ENCODE measurements at regions not wholly inside any gene's neighbourhood (a gene's known extent, or its start where the extent isn't known, plus 50 kb on each side); places are given as distances from the start of the nearest gene placed in this dataset.

GRCh38 chr1:4093856-4094565 lies 193.9 kb upstream of the C1orf174 start:
- intact Hi-C loops (cut with DNase I) = no loop called here
- ATAC-seq = no peak
- DNase-seq (ENCODE audit: missing footprints) = no peak

- ATAC-seq (no peak), DNase-seq (ENCODE audit: missing footprints) (no peak)
- intact Hi-C loops (cut with DNase I) = no loop called here
These were observed 195.4 kb upstream of the C1orf174 start for GRCh38 chr1:4095433-4095971.

GRCh38 chr1:4101459-4102161 lies 201.5 kb upstream of the C1orf174 start:
- DNase-seq (ENCODE audit: missing footprints) = no peak
- ATAC-seq = no peak
- intact Hi-C loops (cut with DNase I) = no loop called here

GRCh38 chr1:4105300-4105880 lies 205.3 kb upstream of the C1orf174 start:
- intact Hi-C loops (cut with DNase I) = no loop called here
- DNase-seq (ENCODE audit: missing footprints) = no peak
- no peak for ATAC-seq

DNA sequence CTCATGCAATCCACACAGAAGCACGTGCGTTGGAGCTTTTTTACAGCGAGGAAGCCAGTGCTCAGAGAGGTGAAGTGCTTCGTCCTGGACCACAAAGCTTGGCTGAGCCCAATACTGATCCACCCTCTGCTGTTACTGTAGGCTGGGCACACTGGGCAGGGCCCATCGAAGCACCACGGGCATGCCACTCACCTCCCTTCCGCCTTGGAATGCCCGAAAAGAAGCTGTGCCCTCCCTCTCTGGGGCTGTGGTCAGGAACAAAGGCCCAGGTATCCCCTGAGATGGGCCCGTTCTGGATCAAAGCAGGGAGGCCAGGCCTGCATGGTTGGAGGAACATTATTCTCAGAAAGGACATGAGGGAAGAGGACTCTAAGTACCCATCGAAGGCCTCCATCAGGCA lies 206.7 kb upstream of the C1orf174 start:
- ATAC-seq = no peak
- DNase-seq (ENCODE audit: missing footprints) = no peak
- intact Hi-C loops (cut with DNase I) = no loop called here

- no peak for DNase-seq (ENCODE audit: missing footprints)
- ATAC-seq = no peak
- intact Hi-C loops (cut with DNase I) = no loop called here
These were observed 207.2 kb upstream of the C1orf174 start for GRCh38 chr1:4107291-4107690.

DNA sequence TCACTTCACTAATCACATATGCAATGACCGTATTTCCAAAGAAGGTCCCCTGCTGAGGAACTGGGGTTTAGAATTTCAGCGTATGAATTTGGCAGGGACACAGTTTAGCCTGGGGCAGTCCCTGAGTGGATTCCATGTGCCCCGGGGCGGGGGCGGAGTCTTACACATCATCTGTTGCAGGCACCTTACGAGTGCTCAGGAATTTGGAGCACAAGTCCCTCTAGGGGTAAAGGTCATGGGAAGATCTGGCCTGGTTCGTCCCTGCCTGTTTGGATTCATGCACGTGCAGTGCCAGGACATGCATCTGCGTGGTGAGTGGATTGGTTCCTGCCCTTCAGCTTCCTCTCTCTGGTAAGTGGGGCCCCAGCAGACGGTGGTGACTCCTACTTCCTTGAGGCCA lies 208.3 kb upstream of the C1orf174 start:
- DNase-seq (ENCODE audit: missing footprints) = no peak
- ATAC-seq = no peak
- intact Hi-C loops (cut with DNase I) = no loop called here

DNA sequence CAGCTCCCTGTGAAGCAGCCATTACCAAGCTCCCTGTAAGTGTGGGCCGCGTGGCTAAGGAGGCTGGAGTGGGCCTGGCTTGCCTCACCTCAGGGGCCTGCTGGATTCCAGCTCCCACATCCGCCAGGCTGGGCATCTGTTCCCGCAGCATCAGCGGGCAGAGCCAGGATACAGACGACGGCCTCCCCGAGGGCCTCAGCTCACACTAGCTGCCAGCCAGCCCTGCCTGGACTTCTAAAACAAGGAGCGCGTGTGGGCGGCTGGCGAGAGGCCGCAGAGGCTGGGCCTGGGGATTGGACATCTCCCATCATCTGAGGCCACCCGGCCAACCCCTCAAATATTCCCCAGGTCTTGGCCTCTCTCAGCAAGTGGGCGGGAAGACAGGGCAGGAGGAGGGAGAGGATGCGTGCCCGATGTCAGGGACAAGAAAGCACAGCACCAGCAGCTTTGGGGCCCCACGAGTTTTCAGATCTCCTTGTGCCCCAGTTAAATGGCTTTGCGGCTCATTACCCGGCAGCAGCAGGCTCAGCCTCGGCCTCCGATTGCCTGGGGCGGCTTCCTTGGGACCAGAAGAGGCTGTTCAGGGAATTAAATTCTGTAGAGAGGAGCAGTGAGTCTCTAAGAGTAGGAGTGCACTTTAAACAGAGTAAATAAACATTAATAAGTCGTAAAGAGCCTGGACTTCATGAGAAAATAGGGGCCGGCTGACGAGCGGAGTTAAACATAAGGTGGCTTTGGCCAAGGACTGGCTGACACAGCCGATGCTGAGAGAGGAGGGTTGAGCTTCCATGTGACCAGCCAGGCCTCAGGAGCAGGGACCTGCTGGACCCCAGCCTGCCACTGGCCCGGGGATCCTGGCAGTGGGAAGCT lies 208.9 kb upstream of the C1orf174 start:
- DNase-seq (ENCODE audit: missing footprints) = no peak
- intact Hi-C loops (cut with DNase I) = no loop called here
- no peak for ATAC-seq

- no peak for ATAC-seq
- no peak for DNase-seq (ENCODE audit: missing footprints)
- intact Hi-C loops (cut with DNase I) = no loop called here
These were observed 209.5 kb upstream of the C1orf174 start for GRCh38 chr1:4109628-4109940.

- peak; percentile 62 for DNase-seq (ENCODE audit: missing footprints)
- no peak for ATAC-seq
- intact Hi-C loops (cut with DNase I) = no loop called here
These were observed 210.8 kb upstream of the C1orf174 start for GRCh38 chr1:4110888-4111287.

GRCh38 chr1:4113897-4114296 lies 213.8 kb upstream of the C1orf174 start:
- intact Hi-C loops (cut with DNase I) = no loop called here
- ATAC-seq (no peak), DNase-seq (ENCODE audit: missing footprints) (no peak)

DNA sequence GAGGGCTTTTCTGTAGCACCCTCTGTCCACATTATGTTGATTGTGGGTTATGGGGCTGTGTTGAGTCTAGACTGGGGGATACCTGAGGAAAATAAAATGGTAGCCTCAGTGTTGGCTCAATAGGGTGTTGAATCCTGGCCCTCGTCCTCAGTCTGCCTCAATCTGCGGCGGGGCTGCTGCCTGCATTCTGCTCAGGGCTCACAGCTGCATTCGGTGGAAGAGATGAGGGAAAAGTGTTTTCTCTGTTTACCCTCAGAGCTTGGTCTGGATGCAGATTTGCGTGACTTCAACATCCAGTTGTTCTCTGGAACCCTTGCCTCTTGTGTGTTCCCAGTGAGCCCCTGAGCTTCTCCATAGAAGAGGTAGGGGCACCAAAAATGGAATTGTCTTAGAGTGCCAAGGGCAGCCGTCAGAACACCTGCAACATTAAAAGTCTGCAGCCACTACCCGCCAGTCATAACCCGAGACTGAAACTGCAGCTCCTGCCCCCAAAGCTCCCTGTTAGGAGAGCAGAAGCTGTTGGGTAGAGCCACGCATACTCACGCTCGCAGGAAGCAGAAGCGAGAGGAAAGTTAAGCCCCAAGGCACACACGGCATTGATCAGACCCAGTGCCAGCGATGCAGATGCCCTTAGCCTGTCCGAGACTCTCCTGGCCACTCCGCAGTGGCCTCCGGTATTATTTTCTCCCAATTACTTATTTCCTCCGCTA lies 215.3 kb upstream of the C1orf174 start:
- ATAC-seq = no peak
- no peak for DNase-seq (ENCODE audit: missing footprints)
- intact Hi-C loops (cut with DNase I) = no loop called here

DNA sequence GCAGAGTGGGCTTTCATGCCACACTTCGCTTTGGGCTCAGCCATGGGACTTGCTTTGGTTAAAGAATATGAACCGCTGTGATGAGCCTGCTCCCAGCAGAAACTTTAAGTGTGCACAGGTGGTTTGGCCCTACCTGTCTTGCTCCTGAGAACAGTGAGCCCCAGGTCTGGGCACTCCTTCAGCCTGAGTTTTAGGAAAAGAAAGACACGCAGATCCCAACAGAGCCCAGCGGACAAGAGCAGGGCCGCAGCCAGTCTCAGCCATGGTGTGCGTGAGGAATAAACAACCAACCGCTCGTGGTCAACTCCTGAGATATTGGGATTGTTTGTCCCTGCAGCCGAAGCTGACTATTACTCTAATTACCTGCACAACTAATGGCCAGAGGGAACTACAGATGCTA lies 217.1 kb upstream of the C1orf174 start:
- ATAC-seq = no peak
- intact Hi-C loops (cut with DNase I) = no loop called here
- no peak for DNase-seq (ENCODE audit: missing footprints)

DNA sequence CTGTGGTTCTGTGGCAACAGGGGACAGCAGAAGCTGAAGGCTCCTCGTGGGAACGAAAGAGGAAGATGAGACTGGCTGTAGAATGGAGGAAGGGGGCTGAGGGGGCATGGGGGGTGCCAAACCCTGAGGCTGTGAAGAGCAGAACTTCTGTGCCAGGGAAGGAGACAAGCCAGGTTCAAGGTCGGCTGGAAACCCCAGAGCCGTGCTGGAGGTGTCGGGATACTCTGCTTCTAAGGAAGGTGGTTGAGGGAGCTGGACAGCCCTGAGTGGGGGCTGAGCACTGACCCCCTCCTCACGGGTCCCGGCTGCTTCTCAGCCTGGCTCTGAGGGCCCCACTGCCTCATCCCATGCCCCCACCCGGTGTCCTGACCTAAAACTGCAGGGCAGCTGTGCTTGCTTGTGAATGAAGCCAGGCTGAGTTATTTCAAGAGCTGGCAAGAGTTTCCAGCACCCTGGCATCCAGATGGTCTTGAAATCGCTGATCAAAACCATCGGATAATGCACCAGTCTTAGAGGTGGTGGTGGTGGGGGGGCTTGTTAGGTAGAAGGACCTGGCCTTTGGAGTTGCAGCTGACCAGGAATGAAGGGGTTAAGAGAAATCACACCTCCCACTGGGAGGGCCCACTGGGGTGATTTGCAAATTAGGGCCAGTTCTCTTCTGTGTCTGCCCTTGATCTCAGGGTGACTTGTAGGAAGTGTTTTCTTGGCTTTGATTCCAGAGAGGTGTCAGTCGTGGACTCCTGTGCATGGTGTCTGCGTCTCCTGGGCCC lies 218.9 kb upstream of the C1orf174 start:
- ATAC-seq (no peak), DNase-seq (ENCODE audit: missing footprints) (no peak)
- intact Hi-C loops (cut with DNase I) = no loop called here

- intact Hi-C loops (cut with DNase I) = no loop called here
- DNase-seq (ENCODE audit: missing footprints) (no peak), ATAC-seq (no peak)
These were observed 219.6 kb upstream of the C1orf174 start for GRCh38 chr1:4119516-4120220.

DNA sequence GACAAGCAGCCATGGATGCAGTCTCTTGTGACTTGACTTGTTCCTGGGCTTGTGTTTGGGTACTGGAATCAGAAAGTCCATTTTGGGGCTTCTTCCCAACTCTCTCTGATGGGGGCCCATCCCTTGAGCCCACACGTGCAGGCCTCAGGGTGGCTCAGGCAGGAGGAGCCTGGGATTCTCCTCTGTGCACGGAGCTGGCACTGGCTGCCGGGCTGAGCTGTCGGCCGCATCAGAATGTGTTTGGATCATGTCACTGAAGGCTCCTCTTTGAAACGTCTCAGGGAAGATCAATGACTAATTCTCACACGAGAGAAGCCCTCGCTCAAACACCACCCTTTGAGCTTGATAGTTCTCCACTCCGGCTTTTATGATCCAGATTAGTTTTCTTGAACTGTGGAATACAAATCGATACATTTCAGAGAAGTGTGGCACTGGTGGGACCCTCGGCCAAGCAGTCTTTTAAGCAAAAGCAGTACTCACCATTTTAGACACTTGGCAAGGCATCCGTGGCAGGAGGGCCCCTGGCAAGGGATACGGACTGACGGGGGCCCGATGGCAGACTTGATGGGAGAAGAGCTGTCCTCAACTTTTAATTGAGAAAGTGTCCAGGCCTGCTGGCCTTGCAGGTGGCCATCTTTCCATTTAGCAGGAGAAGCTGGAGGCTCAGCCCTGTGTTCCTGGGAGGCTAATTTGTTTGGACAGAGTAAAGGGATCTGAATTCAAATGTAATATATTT lies 220.7 kb upstream of the C1orf174 start:
- no peak for DNase-seq (ENCODE audit: missing footprints)
- intact Hi-C loops (cut with DNase I) = no loop called here
- no peak for ATAC-seq

DNA sequence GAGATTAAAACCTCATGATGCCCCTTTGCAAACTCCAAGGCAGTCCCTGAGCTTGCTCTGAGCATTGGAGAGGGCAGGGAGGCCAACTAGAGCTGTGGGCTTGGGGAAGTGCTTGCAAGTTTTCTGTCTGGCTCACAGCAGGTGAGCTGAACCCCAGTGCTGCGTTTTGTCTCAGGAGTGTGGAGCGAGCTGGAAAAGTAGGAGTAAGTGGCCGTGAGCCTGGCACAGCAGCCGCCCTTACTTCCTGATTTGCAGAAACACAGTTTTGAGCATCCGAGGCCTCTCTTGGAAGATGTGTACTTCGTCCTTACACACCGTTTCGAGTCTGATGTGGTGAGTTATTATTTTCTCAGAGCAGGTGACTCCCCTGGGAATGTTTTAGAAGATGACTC lies 221.2 kb upstream of the C1orf174 start:
- ATAC-seq = no peak
- no peak for DNase-seq (ENCODE audit: missing footprints)
- intact Hi-C loops (cut with DNase I) = no loop called here
